PC-3 (cell line): ENCODE measurements at regions not wholly inside any gene's neighbourhood (a gene's known extent, or its start where the extent isn't known, plus 50 kb on each side); places are given as distances from the start of the nearest gene placed in this dataset.

Source experiments
- ATAC-seq: fragments of 200-7000 bp; cut with Tn5 transposase; 2 replicates; pipeline ENCODE4 v1.9.1; 2020; ENCODE audit warnings: mild to moderate bottlenecking, moderate library complexity
- BruUV-seq: library from RNA; stranded (reverse); fragments of 400-500 nt; replicated peaks from 2 replicates; lab custom pipeline; 2021; lab: Mats Ljungman, UMichigan
- CTCF ChIA-PET: fragments of 300-600 bp; sonication (Branson Sonifier 250); formaldehyde crosslinking; loops from one replicate; lab custom pipeline; 2022; ENCODE audit warnings: antibody characterized with exemption; lab: Charles Lee
- POLR2A ChIA-PET: fragments of 300-600 bp; sonication (Branson Sonifier 250); formaldehyde crosslinking; loops from one replicate; lab custom pipeline; 2022; ENCODE audit warnings: antibody characterized with exemption; ENCODE audit not compliant: unreplicated experiment; lab: Charles Lee
- DNase-seq: peaks from one replicate; pipeline ENCODE4 v3.0.0-alpha.2; 2015
- H2AFZ ChIP-seq: fragments of 300-600 bp; sonication (generic); 2 replicates; pipeline ENCODE4 v1.6.0; 2016; ENCODE audit warnings: antibody characterized with exemption, low read length
- H3F3A ChIP-seq: fragments of 300-600 bp; sonication (generic); one replicate; pipeline ENCODE4 v1.6.0; 2017; ENCODE audit warnings: antibody characterized with exemption, low read length, control low read depth, mild to moderate bottlenecking; ENCODE audit not compliant: unreplicated experiment
- H3K27ac ChIP-seq: fragments of 300-600 bp; sonication (generic); 2 replicates; pipeline ENCODE4 v1.5.1; 2016; ENCODE audit warnings: mild to moderate bottlenecking, low read length
- H3K27me3 ChIP-seq: fragments of 300-600 bp; sonication (generic); 2 replicates; pipeline ENCODE4 v1.6.1; 2016; ENCODE audit warnings: low read length, mixed read lengths
- H3K36me3 ChIP-seq: fragments of 300-600 bp; sonication (generic); 2 replicates; pipeline ENCODE4 v1.6.1; 2016; ENCODE audit warnings: low read depth, mixed run types, low read length, mixed read lengths
- H3K4me1 ChIP-seq: fragments of 300-600 bp; sonication (generic); 2 replicates; pipeline ENCODE4 v1.5.1; 2016; ENCODE audit warnings: low read length; ENCODE audit not compliant: insufficient read depth
- H3K4me2 ChIP-seq: fragments of 300-600 bp; sonication (generic); 2 replicates; pipeline ENCODE4 v1.6.0; 2016; ENCODE audit warnings: low read length
- H3K4me3 ChIP-seq: fragments of 300-600 bp; sonication (generic); 2 replicates; pipeline ENCODE4 v1.5.1; 2016; ENCODE audit warnings: mild to moderate bottlenecking, low read length, mixed read lengths
- H3K79me2 ChIP-seq: fragments of 300-600 bp; sonication (generic); 2 replicates; pipeline ENCODE4 v1.6.1; 2017; ENCODE audit warnings: low read length, mixed read lengths
- H3K9ac ChIP-seq: fragments of 300-600 bp; sonication (generic); 2 replicates; pipeline ENCODE4 v1.6.0; 2016; ENCODE audit warnings: mild to moderate bottlenecking, low read length
- H3K9me2 ChIP-seq: fragments of 300-600 bp; sonication (generic); replicated peaks from 2 replicates; pipeline ENCODE4 v1.6.1; 2016; ENCODE audit warnings: mixed run types, low read length, mixed read lengths
- H3K9me3 ChIP-seq: fragments of 300-600 bp; sonication (generic); 2 replicates; pipeline ENCODE4 v1.6.1; 2016; ENCODE audit warnings: low read length, mixed read lengths
- H4K20me1 ChIP-seq: fragments of 300-600 bp; sonication (generic); 2 replicates; pipeline ENCODE4 v1.6.1; 2016; ENCODE audit warnings: low read length, mixed read lengths
- CTCF ChIP-seq: fragments of 300-600 bp; sonication (generic); conservative IDR thresholded peaks from 2 replicates; pipeline ENCODE4 v1.5.1; 2017; ENCODE audit warnings: antibody characterized with exemption, low read depth, mild to moderate bottlenecking, low read length
- EZH2 ChIP-seq: fragments of 300-600 bp; sonication (generic); IDR thresholded peaks from one replicate; pipeline ENCODE4 v1.6.1; 2017; ENCODE audit warnings: antibody characterized with exemption, mild to moderate bottlenecking, low read length; ENCODE audit not compliant: unreplicated experiment
- EZH2phosphoT487 ChIP-seq: fragments of 300-600 bp; sonication (generic); IDR thresholded peaks from 2 replicates; pipeline ENCODE4 v1.6.1; 2018; ENCODE audit warnings: mild to moderate bottlenecking, antibody characterized with exemption, low read length, borderline replicate concordance
- intact Hi-C: fragments of 100-400 bp; cut with micrococcal nuclease; formaldehyde crosslinking; loops from 2 replicates; pipeline ENCODE4 v1.9.0; 2023

GRCh38 chr3:74080056-74080461 is 455.3 kb upstream of the PDZRN3 start:
- ChIA-PET CTCF (no interaction called here), POLR2A (no interaction called here)
- no TSS peak for BruUV-seq
- ATAC-seq, result no peak
- Histone ChIP-seq H4K20me1 (no peaks in the 10 kb centered on the region), H3K79me2 (no peaks in the 10 kb centered on the region), H3K27me3 (no peaks in the 10 kb centered on the region), H3K4me1 (no peaks in the 10 kb centered on the region), H3K9me2 (no peaks in the 10 kb centered on the region), H3K9me3 (peaks cover 15% of the 10 kb centered on the region; the same call in 1 of the 2 replicates), H3K27ac (no peak overlapping the region), H2AFZ (no peak overlapping the region), H3K9ac (no peak overlapping the region), H3K4me2 (no peak overlapping the region), H3K36me3 (no peaks in the 10 kb centered on the region), H3K4me3 (no peak overlapping the region), H3F3A (no peaks in the 10 kb centered on the region)
- intact Hi-C loops, result no loop called here
- DNase-seq, result no peak
- TF ChIP-seq EZH2 (no peak), EZH2phosphoT487 (no peak), CTCF (no peak)

GRCh38 chr3:74075241-74075640 is 450.5 kb upstream of the PDZRN3 start:
- ChIA-PET POLR2A (no interaction called here), CTCF (no interaction called here)
- DNase-seq, result no peak
- Histone ChIP-seq H3K27me3 (no peaks in the 10 kb centered on the region), H3K9ac (no peak overlapping the region), H4K20me1 (no peaks in the 10 kb centered on the region), H3K9me2 (no peaks in the 10 kb centered on the region), H3K4me2 (no peak overlapping the region), H3F3A (no peaks in the 10 kb centered on the region), H3K79me2 (no peaks in the 10 kb centered on the region), H3K9me3 (peaks cover 18% of the 10 kb centered on the region; the same call in 1 of the 2 replicates), H2AFZ (no peak overlapping the region), H3K27ac (no peak overlapping the region), H3K4me3 (no peak overlapping the region), H3K36me3 (no peaks in the 10 kb centered on the region), H3K4me1 (no peaks in the 10 kb centered on the region)
- ATAC-seq, result no peak
- TF ChIP-seq EZH2 (no peak), CTCF (no peak), EZH2phosphoT487 (no peak)
- intact Hi-C loops, result no loop called here
- no TSS peak for BruUV-seq

- no peak for TF ChIP-seq CTCF
- no peak for TF ChIP-seq EZH2phosphoT487
- no peak for TF ChIP-seq EZH2
- Histone ChIP-seq H3F3A (no peaks in the 10 kb centered on the region), H3K27me3 (no peaks in the 10 kb centered on the region), H3K4me1 (no peaks in the 10 kb centered on the region), H3K79me2 (no peaks in the 10 kb centered on the region), H4K20me1 (no peaks in the 10 kb centered on the region), H3K27ac (no peak overlapping the region), H3K4me3 (no peak overlapping the region), H2AFZ (no peak overlapping the region), H3K4me2 (no peak overlapping the region), H3K9me2 (no peaks in the 10 kb centered on the region), H3K9ac (no peak overlapping the region), H3K9me3 (peaks cover 20% of the 10 kb centered on the region; the same call in 1 of the 2 replicates), H3K36me3 (no peaks in the 10 kb centered on the region)
- no TSS peak for BruUV-seq
- ATAC-seq (no peak), DNase-seq (no peak)
- CTCF ChIA-PET, result no interaction called here
- POLR2A ChIA-PET, result no interaction called here
- intact Hi-C loops, result no loop called here
Measured at GRCh38 chr3:74074700-74075099, 450.0 kb upstream of the PDZRN3 start.
